ENCODE measurements at regions not wholly inside any gene's neighbourhood (a gene's known extent, or its start where the extent isn't known, plus 50 kb on each side); places are given as distances from the start of the nearest gene placed in this dataset.
"Not testable (repeated sequence)": the region's sequence is repeated elsewhere in the genome, so short reads cannot be mapped to it uniquely, and the experiment has no call there.

DNA sequence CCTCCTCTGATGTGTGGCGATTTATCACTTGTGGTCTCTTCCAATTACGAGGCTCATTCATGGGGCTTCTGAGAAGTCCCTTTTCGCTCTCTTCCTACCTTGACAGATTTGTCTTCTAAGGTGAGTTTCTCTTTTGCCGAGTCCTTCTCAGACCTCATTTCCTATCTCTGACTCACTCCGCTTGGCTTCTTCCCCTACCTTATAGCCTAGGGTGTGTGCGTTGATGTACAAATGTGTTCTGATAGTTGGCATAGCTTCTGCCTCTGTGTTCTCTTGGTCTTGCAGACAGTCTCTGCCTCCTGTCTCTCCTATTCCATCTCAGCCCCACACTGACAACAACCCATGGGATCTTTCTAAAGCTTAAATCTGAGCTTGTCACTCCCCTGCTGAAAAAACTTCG, 56.9 kb upstream of the SHB start:
- no peak overlapping the region for H3K27ac ChIP-seq (ENCODE audit: insufficient read length, low read depth, low read length)
- H4K5ac ChIP-seq (ENCODE audit: insufficient read length, low read depth, low read length) = no peak overlapping the region
- no peaks in the 10 kb centered on the region for H3K36me3 Mint-ChIP-seq (ENCODE audit: insufficient read depth in 1 of 3, low read depth in 3 of 3)
- WGBS (ENCODE audit: extremely low coverage, insufficient read length, low lambda C conversion rate) = no CpG with 5 or more reads among the region's 7 CpGs
- H4K8ac ChIP-seq (replicated peaks; ENCODE audit: insufficient read length, low read depth, low read length) = no peak overlapping the region
- H3K4me3 Mint-ChIP-seq = no peak overlapping the region
- H2BK120ac ChIP-seq (ENCODE audit: low read depth, low read length, poor library complexity, severe bottlenecking) = no peak overlapping the region
- no peak overlapping the region for H2BK5ac ChIP-seq (ENCODE audit: insufficient read length, low read length)
- DNase-seq = no peak
- H2BK12ac ChIP-seq (ENCODE audit: insufficient read length, low read depth, low read length) = no peak overlapping the region
- TF ChIP-seq, protein P1, sequence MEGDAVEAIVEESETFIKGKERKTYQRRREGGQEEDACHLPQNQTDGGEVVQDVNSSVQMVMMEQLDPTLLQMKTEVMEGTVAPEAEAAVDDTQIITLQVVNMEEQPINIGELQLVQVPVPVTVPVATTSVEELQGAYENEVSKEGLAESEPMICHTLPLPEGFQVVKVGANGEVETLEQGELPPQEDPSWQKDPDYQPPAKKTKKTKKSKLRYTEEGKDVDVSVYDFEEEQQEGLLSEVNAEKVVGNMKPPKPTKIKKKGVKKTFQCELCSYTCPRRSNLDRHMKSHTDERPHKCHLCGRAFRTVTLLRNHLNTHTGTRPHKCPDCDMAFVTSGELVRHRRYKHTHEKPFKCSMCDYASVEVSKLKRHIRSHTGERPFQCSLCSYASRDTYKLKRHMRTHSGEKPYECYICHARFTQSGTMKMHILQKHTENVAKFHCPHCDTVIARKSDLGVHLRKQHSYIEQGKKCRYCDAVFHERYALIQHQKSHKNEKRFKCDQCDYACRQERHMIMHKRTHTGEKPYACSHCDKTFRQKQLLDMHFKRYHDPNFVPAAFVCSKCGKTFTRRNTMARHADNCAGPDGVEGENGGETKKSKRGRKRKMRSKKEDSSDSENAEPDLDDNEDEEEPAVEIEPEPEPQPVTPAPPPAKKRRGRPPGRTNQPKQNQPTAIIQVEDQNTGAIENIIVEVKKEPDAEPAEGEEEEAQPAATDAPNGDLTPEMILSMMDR (conservative IDR thresholded peaks at IDR 0.05) = no peak
- H3T11ph ChIP-seq (ENCODE audit: low read length) = no peak overlapping the region
- no peak overlapping the region for H3K14ac ChIP-seq (ENCODE audit: insufficient read depth, low read length)
- H3K4me2 ChIP-seq (ENCODE audit: insufficient read depth, insufficient read length, low read length) = no peak overlapping the region
- no peaks in the 10 kb centered on the region for H3K4me1 ChIP-seq (ENCODE audit: insufficient read depth, low read length)
- H2AK5ac ChIP-seq (ENCODE audit: insufficient read length, low read length) = no peak overlapping the region
- H3K27ac Mint-ChIP-seq = no peak overlapping the region; a peak in 1 of 7 replicates
- no peaks in the 10 kb centered on the region for H3K79me1 ChIP-seq (ENCODE audit: insufficient read depth, low read depth, low read length, poor library complexity, severe bottlenecking)
- H3K18ac ChIP-seq (ENCODE audit: insufficient read length, low read depth, low read length) = no peak overlapping the region
- H2AFZ ChIP-seq (ENCODE audit: low read length) = no peak overlapping the region
- no peaks in the 10 kb centered on the region; the same call in 1 of the 2 replicates for H3K27me3 ChIP-seq (ENCODE audit: insufficient read depth, low read length)
- no peaks in the 10 kb centered on the region for H3K79me2 ChIP-seq (ENCODE audit: insufficient read depth, low read length)
- peaks cover 47% of the 10 kb centered on the region for H3K27me3 Mint-ChIP-seq (ENCODE audit: low read depth)
- H3K9me3 Mint-ChIP-seq = no peaks in the 10 kb centered on the region
- no peaks in the 10 kb centered on the region for H3K9me3 ChIP-seq (ENCODE audit: control insufficient read depth, low read depth, low read length)
- no peaks in the 10 kb centered on the region for H3K23me2 ChIP-seq (ENCODE audit: insufficient read length, low read depth, low read length, poor library complexity, severe bottlenecking)
- no peak overlapping the region for H4K91ac ChIP-seq (ENCODE audit: insufficient read length, low read depth, low read length)
- no peak overlapping the region for H3K9ac ChIP-seq (ENCODE audit: extremely low read depth, insufficient read length, low read length)
- no peak overlapping the region for H3K56ac ChIP-seq (ENCODE audit: insufficient read length, low read depth, low read length)
- no peak overlapping the region for H2BK20ac ChIP-seq (ENCODE audit: low read depth, low read length, poor library complexity, severe bottlenecking)
- no peak overlapping the region for H2BK15ac ChIP-seq (ENCODE audit: low read depth, low read length)
- H3K4me1 Mint-ChIP-seq = no peaks in the 10 kb centered on the region
- no peak overlapping the region for H3K23ac ChIP-seq (ENCODE audit: insufficient read length, low read depth, low read length)
- no peak overlapping the region for H3K4ac ChIP-seq (ENCODE audit: low read depth, low read length)
- no peaks in the 10 kb centered on the region for H4K20me1 ChIP-seq (ENCODE audit: control insufficient read depth, insufficient read depth, insufficient read length)

GRCh38 chr9:38123359-38123758, 54.3 kb upstream of the SHB start:
- not testable (repeated sequence) for H3K4ac ChIP-seq (ENCODE audit: low read depth, low read length); H3K4me3 Mint-ChIP-seq; H3K9me3 Mint-ChIP-seq; H3K27ac ChIP-seq (ENCODE audit: insufficient read length, low read depth, low read length); H4K5ac ChIP-seq (ENCODE audit: insufficient read length, low read depth, low read length); H2AFZ ChIP-seq (ENCODE audit: low read length); H2BK5ac ChIP-seq (ENCODE audit: insufficient read length, low read length); H2AK5ac ChIP-seq (ENCODE audit: insufficient read length, low read length); DNase-seq; H4K91ac ChIP-seq (ENCODE audit: insufficient read length, low read depth, low read length); H3K14ac ChIP-seq (ENCODE audit: insufficient read depth, low read length); H3K27me3 ChIP-seq (ENCODE audit: insufficient read depth, low read length); H3K4me1 Mint-ChIP-seq; H2BK15ac ChIP-seq (ENCODE audit: low read depth, low read length); H2BK120ac ChIP-seq (ENCODE audit: low read depth, low read length, poor library complexity, severe bottlenecking); H3K9ac ChIP-seq (ENCODE audit: extremely low read depth, insufficient read length, low read length); H3K23me2 ChIP-seq (ENCODE audit: insufficient read length, low read depth, low read length, poor library complexity, severe bottlenecking); H4K8ac ChIP-seq (replicated peaks; ENCODE audit: insufficient read length, low read depth, low read length); H3K36me3 Mint-ChIP-seq (ENCODE audit: insufficient read depth in 1 of 3, low read depth in 3 of 3); H3K4me2 ChIP-seq (ENCODE audit: insufficient read depth, insufficient read length, low read length); H3K27ac Mint-ChIP-seq; H3K23ac ChIP-seq (ENCODE audit: insufficient read length, low read depth, low read length); H3K4me1 ChIP-seq (ENCODE audit: insufficient read depth, low read length); H3T11ph ChIP-seq (ENCODE audit: low read length); H2BK12ac ChIP-seq (ENCODE audit: insufficient read length, low read depth, low read length); H3K18ac ChIP-seq (ENCODE audit: insufficient read length, low read depth, low read length); H3K79me1 ChIP-seq (ENCODE audit: insufficient read depth, low read depth, low read length, poor library complexity, severe bottlenecking); H3K56ac ChIP-seq (ENCODE audit: insufficient read length, low read depth, low read length); H2BK20ac ChIP-seq (ENCODE audit: low read depth, low read length, poor library complexity, severe bottlenecking); H3K9me3 ChIP-seq (ENCODE audit: control insufficient read depth, low read depth, low read length); H4K20me1 ChIP-seq (ENCODE audit: control insufficient read depth, insufficient read depth, insufficient read length); H3K79me2 ChIP-seq (ENCODE audit: insufficient read depth, low read length)
- peaks cover 65% of the 10 kb centered on the region for H3K27me3 Mint-ChIP-seq (ENCODE audit: low read depth)
- WGBS (ENCODE audit: extremely low coverage, insufficient read length, low lambda C conversion rate) = no CpG with 5 or more reads among the region's 1 CpG

Data from H9 (cell line).